SK-N-SH (cell line): ENCODE measurements at regions not wholly inside any gene's neighbourhood (a gene's known extent, or its start where the extent isn't known, plus 50 kb on each side); places are given as distances from the start of the nearest gene placed in this dataset.

Source experiments
- CTCF ChIA-PET: fragments of 300-600, 350-600 bp; formaldehyde crosslinking; extraction: SDS; loops from one replicate; lab custom pipeline; 2021; lab: Yijun Ruan, JAX
- POLR2A ChIA-PET: fragments of 350-600 bp; sonication (Branson Sonifier 250); formaldehyde crosslinking; extraction: SDS; loops from one replicate; lab custom pipeline; 2020; ENCODE audit warnings: antibody characterized with exemption, inconsistent platforms; lab: Yijun Ruan, JAX
- DNase-seq: peaks from one replicate; pipeline ENCODE4 v3.0.0; 2012
- H2AFZ ChIP-seq: fragments of 200-600 bp; sonication (generic); 2 replicates; pipeline ENCODE4 v1.8.1; 2016; ENCODE audit warnings: antibody characterized with exemption, mild to moderate bottlenecking, low read depth
- H3F3A ChIP-seq: fragments of 200-600 bp; sonication (generic); replicated peaks from 2 replicates; pipeline ENCODE3; 2016; ENCODE audit warnings: antibody characterized with exemption, mild to moderate bottlenecking; ENCODE audit not compliant: insufficient read depth
- H3K27ac ChIP-seq, 2 experiments: fragments of 200-500 bp in 1 of 2; fragments of 200-600 bp in 1 of 2; sonication (Bioruptor generic) in 1 of 2; sonication (generic), shearing (Covaris generic) in 1 of 2; 2 replicates each; pipeline versions ENCODE4 v1.5.1 to v1.6.1; 2014 to 2016; ENCODE audit warnings: low read depth in 2 of 2, inconsistent platforms in 1 of 2, low read length in 1 of 2, mild to moderate bottlenecking in 1 of 2, mixed read lengths in 1 of 2
- H3K27me3 ChIP-seq: fragments of 200-600 bp; sonication (generic), shearing (Covaris generic); 2 replicates; pipeline ENCODE4 v1.6.1; 2016; ENCODE audit warnings: mixed run types; ENCODE audit not compliant: insufficient read depth
- H3K36me3 ChIP-seq, 2 experiments: fragments of 200-500 bp in 1 of 2; fragments of 200-600 bp in 1 of 2; sonication (Bioruptor generic) in 1 of 2; sonication (generic) in 1 of 2; replicated peaks in 1 of 2; 2 replicates each; pipeline versions ENCODE3 to v1.5.1; 2014 to 2016; ENCODE audit warnings: low read length in 1 of 2, mild to moderate bottlenecking in 1 of 2; ENCODE audit not compliant: insufficient read depth in 2 of 2, control insufficient read depth in 1 of 2
- H3K4me1 ChIP-seq, 2 experiments: fragments of 200-500 bp in 1 of 2; fragments of 200-600 bp in 1 of 2; sonication (Bioruptor generic) in 1 of 2; sonication (generic), shearing (Covaris generic) in 1 of 2; 2 replicates each; pipeline versions ENCODE4 v1.5.1 to v1.6.1; 2014 to 2016; ENCODE audit warnings: low read depth in 1 of 2, low read length in 1 of 2, mixed run types in 1 of 2; ENCODE audit not compliant: insufficient read depth in 2 of 2, control insufficient read depth in 1 of 2
- H3K4me2 ChIP-seq: fragments of 200-600 bp; sonication (generic), shearing (Covaris generic); 2 replicates; pipeline ENCODE4 v1.6.1; 2017; ENCODE audit warnings: mixed run types
- H3K4me3 ChIP-seq, 2 experiments: fragments of 200-500 bp in 1 of 2; fragments of 200-600 bp in 1 of 2; sonication (Bioruptor generic) in 1 of 2; sonication (generic), shearing (Covaris generic) in 1 of 2; 2 replicates each; pipeline versions ENCODE4 v1.5.1 to v1.8.1; 2014 to 2016; ENCODE audit warnings: low read depth in 2 of 2, inconsistent platforms in 1 of 2, low read length in 1 of 2, mild to moderate bottlenecking in 1 of 2, mixed read lengths in 1 of 2, moderate library complexity in 1 of 2
- H3K79me2 ChIP-seq: fragments of 200-600 bp; sonication (generic); 2 replicates; pipeline ENCODE4 v1.8.1; 2017; ENCODE audit warnings: mild to moderate bottlenecking; ENCODE audit not compliant: insufficient read depth
- H3K9ac ChIP-seq: fragments of 200-600 bp; sonication (generic); 2 replicates; pipeline ENCODE4 v1.6.1; 2017; ENCODE audit warnings: mixed run types
- H3K9me2 ChIP-seq: fragments of 200-600 bp; sonication (generic); 2 replicates; pipeline ENCODE4 v1.6.1; 2017; ENCODE audit warnings: mixed run types
- H3K9me3 ChIP-seq: fragments of 200-600 bp; sonication (generic); 2 replicates; pipeline ENCODE4 v1.6.1; 2017; ENCODE audit warnings: mixed run types, mild to moderate bottlenecking, moderate library complexity
- H4K20me1 ChIP-seq: fragments of 200-600 bp; sonication (generic); 2 replicates; pipeline ENCODE4 v1.6.1; 2017; ENCODE audit warnings: mild to moderate bottlenecking, mixed run types; ENCODE audit not compliant: insufficient read depth
- EP300 ChIP-seq, 2 experiments: IDR thresholded peaks; 2 replicates each; pipeline versions ENCODE4 v1.4.0 to v1.6.1; 2012; ENCODE audit warnings: borderline replicate concordance in 1 of 2, low read depth in 1 of 2, low read length in 1 of 2
- EZH2phosphoT487 ChIP-seq: fragments of 200-600 bp; sonication (generic); IDR thresholded peaks from 2 replicates; pipeline ENCODE4 v1.6.1; 2017; ENCODE audit warnings: low read depth, mixed run types, mild to moderate bottlenecking, antibody characterized with exemption, moderate library complexity, borderline replicate concordance
- FOSL2 ChIP-seq: IDR thresholded peaks from 2 replicates; pipeline ENCODE4 v1.4.0; 2012; ENCODE audit warnings: low read depth, mild to moderate bottlenecking, moderate library complexity, borderline replicate concordance
- FOXM1 ChIP-seq: IDR thresholded peaks from 2 replicates; pipeline ENCODE4 v1.4.0; 2012; ENCODE audit warnings: low read depth, mild to moderate bottlenecking
- GABPA ChIP-seq: IDR thresholded peaks from 2 replicates; pipeline ENCODE4 v1.4.0; 2012; ENCODE audit warnings: low read depth, mild to moderate bottlenecking
- GATA2 ChIP-seq: sonication (generic); formaldehyde crosslinking; IDR thresholded peaks from 2 replicates; pipeline ENCODE4 v1.5.0; 2020; ENCODE audit warnings: mild to moderate bottlenecking, missing genetic modification reagents
- JUND ChIP-seq: IDR thresholded peaks from 2 replicates; pipeline ENCODE4 v1.4.0; 2012
- PBX3 ChIP-seq: IDR thresholded peaks from 2 replicates; pipeline ENCODE4; 2012
- REST ChIP-seq: IDR thresholded peaks from 2 replicates; pipeline ENCODE4 v1.6.1; 2012; ENCODE audit warnings: mild to moderate bottlenecking, low read depth, low read length, moderate library complexity
- SIN3A ChIP-seq: IDR thresholded peaks from 2 replicates; pipeline ENCODE4 v1.6.1; 2012; ENCODE audit warnings: low read depth, mild to moderate bottlenecking, low read length, moderate library complexity, borderline replicate concordance
- SMC3 ChIP-seq: IDR thresholded peaks from 2 replicates; pipeline ENCODE4 v1.6.1; 2012; ENCODE audit warnings: low read depth, low read length, improper control_type of control experiment
- YY1 ChIP-seq: IDR thresholded peaks from 2 replicates; pipeline ENCODE4 v1.4.0; 2012; ENCODE audit warnings: low read depth, mild to moderate bottlenecking
- ZBTB33 ChIP-seq: IDR thresholded peaks from 2 replicates; pipeline ENCODE4 v1.4.0; 2012; ENCODE audit warnings: low read depth, borderline replicate concordance
- WGBS: methylation state at CpG from one replicate; pipeline ENCODE4 v1.1.6; 2017; ENCODE audit warnings: low lambda C conversion rate; 5-methylcytosine and 5-hydroxymethylcytosine counted together

GRCh38 chr2:39954346-39954745 is 175.3 kb upstream of the THUMPD2 start:
- Histone ChIP-seq H3K9ac (no peak overlapping the region), H3F3A (no peaks in the 10 kb centered on the region), H3K4me2 (no peak overlapping the region), H3K79me2 (no peaks in the 10 kb centered on the region), H3K4me1 (no peaks in the 10 kb centered on the region), H2AFZ (no peak overlapping the region), H4K20me1 (no peaks in the 10 kb centered on the region), H3K27me3 (no peaks in the 10 kb centered on the region), H3K9me3 (no peaks in the 10 kb centered on the region), H3K27ac (no peak overlapping the region), H3K4me3 (no peak overlapping the region), H3K36me3 (no peaks in the 10 kb centered on the region), H3K9me2 (no peaks in the 10 kb centered on the region)
- ChIA-PET POLR2A (no interaction called here), CTCF (interaction anchor here (0.6 to 1.3 kb wide), 2 partner anchors 11 to 16 kb away, joined by 3 to 4 read pairs; no protein-coding TSS in a partner anchor)
- DNase-seq, result no peak
- no peak for TF ChIP-seq REST
- no peak for TF ChIP-seq PBX3
- no peak for TF ChIP-seq EZH2phosphoT487
- no peak for TF ChIP-seq GATA2 (CRISPR knock-in tag)
- no peak for TF ChIP-seq FOSL2
- no peak for TF ChIP-seq JUND
- no peak for TF ChIP-seq SIN3A
- TF ChIP-seq GABPA, result no peak
- no peak for TF ChIP-seq ZBTB33
- TF ChIP-seq, all 33 proteins: peak for 0

- H3K79me2 ChIP-seq, result no peaks in the 10 kb centered on the region
- no peaks in the 10 kb centered on the region for H3K9me2 ChIP-seq
- peaks cover 16% of the 10 kb centered on the region for H3F3A ChIP-seq
- H2AFZ ChIP-seq, result no peak overlapping the region
- H3K9ac ChIP-seq, result no peak overlapping the region
- no peaks in the 10 kb centered on the region for H3K9me3 ChIP-seq
- H3K4me1 ChIP-seq, result peaks cover 7 to 19% of the 10 kb centered on the region in 2 experiments; a peak in 3 of 4 replicates
- H3K4me2 ChIP-seq, result no peak overlapping the region
- no peak overlapping the region for H3K4me3 ChIP-seq
- no peak for DNase-seq
- H3K27me3 ChIP-seq, result no peaks in the 10 kb centered on the region
- 75% methylated on average over 1 of the region's 1 CpG for WGBS
- no peaks in the 10 kb centered on the region for H4K20me1 ChIP-seq
- H3K36me3 ChIP-seq, result no peaks in the 10 kb centered on the region
- TF ChIP-seq FOXM1 (no peak), EP300 (IDR thresholded peaks at IDR 0.05; ENCODE audit: borderline replicate concordance in 1 of 2, low read depth in 1 of 2, low read length in 1 of 2) (no peak), GABPA (no peak), YY1 (no peak), SMC3 (no peak), PBX3 (no peak)
- ChIA-PET CTCF (interaction anchor here (0.8 to 1.6 kb wide), 4 partner anchors 11 to 501 kb away, joined by 3 read pairs; no protein-coding TSS in a partner anchor), POLR2A (no interaction called here)
- peak overlapping the region in 1 of 2 experiments; percentile 44; a peak in 2 of 4 replicates for H3K27ac ChIP-seq
These were observed 170.1 kb upstream of the THUMPD2 start for GRCh38 chr2:39949131-39949530.
